Limb (tissue), 2 donors: ENCODE measurements at regions not wholly inside any gene's neighbourhood (a gene's known extent, or its start where the extent isn't known, plus 50 kb on each side); places are given as distances from the start of the nearest gene placed in this dataset.

Source experiments
- DNase-seq, 2 donors: peaks; one replicate each; pipeline ENCODE4 v3.0.0-alpha.2; 2016; ENCODE audit errors: extremely low spot score in 2 of 2

DNA sequence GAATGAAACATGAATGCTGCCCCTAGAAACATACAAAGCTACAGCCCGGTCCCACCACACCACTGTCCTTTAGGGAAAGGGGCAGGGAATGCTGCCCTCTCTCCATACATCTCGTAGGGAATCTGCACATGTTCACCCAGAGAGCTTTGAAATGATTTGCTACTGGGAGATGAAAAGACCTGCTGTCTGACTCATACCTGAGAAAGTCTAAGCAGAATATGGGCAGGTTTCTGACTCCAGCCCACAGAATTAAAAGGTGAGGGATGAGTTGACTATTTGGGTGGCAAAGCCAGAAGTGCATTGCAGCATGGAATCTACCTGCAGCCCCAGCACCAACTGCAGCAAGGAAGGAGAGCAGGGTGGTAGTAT lies 297.9 kb downstream of the TLE1 start:
- no peak for DNase-seq

DNA sequence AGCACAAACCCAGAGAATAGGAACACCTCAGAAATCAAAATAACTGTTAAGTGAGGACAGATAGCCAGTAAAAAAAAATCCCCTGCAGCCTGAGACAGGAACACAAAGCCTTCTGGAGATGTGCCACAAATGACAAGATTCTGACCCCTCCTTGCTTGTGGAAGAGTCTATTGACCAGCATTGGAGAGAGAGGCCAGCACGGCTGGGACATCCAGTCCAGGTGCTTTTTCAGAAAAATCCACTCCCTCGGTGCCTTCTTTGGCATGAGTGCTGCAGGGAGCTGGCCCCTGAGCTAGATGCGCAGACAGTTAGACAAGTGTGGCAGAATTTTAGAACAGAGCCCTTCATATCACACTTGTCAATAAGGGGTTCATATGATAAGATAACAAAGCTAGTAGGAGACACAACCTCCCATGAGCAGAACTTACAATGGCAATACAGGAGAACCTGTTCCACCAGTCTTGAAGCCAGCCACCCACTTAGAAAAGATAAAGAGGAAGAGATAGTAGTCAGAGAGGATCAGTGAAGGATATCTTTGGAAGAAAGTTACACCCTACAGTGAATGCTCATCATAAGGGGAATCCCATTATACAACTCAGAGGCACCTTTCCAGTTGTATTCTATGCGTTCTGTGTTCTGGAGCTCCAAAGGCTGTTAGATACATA lies 298.4 kb downstream of the TLE1 start:
- no peak for DNase-seq

DNA sequence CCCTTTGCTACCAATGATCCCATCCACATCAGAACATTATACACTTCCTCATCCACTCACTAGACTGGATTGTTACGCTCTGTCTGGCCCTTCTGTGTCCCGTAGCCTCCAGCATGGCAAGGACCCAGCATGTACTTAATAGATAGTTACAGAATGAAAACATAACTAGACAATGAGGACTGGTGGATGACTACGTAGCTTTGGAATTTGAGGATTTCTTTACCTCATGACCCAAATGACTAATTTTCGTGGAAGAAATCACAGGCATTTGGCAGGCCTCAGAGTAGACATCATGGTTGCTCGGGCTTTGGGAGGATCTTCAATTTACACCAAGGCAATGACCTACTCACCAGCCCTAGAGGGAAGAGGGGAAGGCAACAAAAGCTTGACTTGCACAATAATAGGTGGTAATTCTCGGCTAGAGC lies 299.8 kb downstream of the TLE1 start:
- peak in 1 of 2 donors; percentile 20 for DNase-seq

DNA sequence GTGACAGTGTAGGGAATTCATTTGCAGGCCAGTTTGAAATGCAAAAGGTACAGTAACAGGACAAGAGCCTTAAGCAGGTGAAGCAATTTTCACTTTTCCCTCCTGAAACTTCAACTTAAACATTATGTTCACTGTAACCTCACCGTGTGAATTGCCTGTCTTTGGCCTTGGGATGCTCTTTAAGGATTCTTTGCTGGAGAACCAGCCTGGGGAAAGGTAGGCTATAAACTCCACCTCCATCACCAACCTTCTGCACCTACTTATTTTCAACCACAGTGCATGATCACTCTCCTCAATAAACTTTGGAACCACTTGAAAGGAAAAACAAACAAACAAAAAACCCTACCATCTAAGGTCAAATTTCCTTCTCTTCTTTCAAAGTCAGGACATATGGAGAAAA lies 300.5 kb downstream of the TLE1 start:
- no peak for DNase-seq

DNA sequence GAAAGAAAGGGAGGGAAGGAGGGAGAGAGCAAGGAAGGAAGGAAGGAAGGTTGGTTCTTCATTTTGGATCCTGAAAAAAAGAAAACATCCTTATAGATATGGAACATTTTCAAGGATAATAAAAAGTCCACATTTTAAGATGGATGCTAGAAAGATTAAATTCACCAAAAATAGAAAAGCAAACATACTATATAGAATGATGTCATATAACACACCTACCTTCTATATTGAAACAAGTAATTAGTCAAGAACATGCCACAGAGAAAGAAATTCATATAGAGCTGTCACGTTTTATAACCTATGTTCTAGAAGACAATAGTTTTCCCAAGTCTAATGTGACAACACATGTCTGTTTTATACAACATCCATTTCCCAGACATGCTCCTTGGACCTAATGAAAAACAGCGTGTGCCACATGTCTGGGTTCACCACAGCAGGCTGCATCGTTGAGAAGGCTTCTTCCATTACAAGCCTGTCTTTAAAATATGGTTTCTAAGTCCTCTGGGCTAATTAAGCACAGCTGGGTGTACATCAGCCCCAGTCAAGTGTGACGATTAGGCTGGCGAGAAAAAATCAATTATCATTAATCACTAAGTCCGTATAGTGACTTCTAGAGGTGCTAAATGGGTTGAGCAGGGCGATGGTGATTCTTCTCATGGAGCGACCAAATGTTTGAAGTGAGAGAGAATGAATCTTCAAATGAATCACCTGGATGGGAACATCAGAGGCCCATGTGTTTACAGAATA lies 301.8 kb downstream of the TLE1 start:
- DNase-seq, result no peak

GRCh38 chr9:81384911-81385310 lies 304.4 kb downstream of the TLE1 start:
- no peak for DNase-seq

DNA sequence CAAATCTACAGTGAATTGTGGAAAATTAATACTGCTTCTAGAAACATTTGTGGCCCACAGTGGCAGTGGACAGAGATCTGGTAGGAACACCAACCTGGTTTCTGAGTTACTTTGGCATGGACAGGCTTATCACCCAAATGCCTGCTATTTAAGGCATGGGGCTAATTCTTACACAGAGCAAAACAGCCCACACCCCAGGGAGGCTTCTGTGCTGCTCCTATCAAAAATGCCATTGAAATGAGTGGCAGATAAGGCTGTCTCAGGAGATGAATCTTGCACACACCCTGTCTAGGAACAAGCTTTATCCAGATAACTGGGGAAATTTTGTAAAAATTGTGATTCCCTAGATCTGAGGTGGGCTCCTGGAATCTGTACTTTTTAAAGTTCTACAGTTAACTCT lies 307.1 kb downstream of the TLE1 start:
- no peak for DNase-seq

DNA sequence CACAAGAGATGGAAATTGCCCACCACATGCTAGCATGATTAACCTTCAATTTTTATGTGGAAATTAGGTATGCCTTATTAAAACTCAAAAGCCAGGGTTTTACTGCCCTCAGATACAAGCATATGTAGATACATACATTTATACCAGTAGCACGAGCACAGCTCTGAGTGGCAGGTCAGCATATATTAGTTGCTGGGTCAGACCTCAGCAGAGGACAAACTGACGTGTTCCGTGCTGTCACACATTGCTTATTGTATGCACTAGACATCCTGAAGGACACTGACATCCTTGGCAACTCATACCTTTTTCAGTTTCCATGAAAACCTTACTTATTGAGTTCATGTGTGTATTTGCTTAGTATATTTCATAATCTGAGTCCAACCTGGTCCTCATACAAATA lies 307.7 kb downstream of the TLE1 start:
- DNase-seq, result no peak

GRCh38 chr9:81380504-81381359 lies 308.6 kb downstream of the TLE1 start:
- DNase-seq, result no peak

- DNase-seq, result no peak
Observed at GRCh38 chr9:81379655-81380054, 309.7 kb downstream of the TLE1 start.

DNA sequence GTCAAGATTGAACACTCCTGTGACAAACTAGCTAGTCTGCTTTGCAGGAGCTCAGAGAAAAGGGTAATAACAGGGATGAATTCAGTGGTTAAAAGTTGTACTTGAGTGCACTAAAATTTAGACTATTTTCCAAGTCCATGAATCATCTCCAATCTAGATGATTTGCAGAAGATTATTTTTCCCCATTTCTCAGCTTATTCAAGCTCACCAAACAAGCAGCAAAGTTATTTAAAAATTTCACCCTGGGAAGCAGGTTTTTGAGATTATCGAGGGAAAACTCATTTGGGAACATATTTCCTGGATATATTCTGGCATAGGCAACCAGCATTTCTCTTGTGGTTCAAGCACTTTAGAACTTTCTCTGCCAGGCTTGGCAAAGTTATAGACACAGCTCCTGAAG lies 311.4 kb downstream of the TLE1 start:
- DNase-seq, result no peak

- DNase-seq, result no peak
Observed at GRCh38 chr9:81377320-81377719, 312.0 kb downstream of the TLE1 start.

DNA sequence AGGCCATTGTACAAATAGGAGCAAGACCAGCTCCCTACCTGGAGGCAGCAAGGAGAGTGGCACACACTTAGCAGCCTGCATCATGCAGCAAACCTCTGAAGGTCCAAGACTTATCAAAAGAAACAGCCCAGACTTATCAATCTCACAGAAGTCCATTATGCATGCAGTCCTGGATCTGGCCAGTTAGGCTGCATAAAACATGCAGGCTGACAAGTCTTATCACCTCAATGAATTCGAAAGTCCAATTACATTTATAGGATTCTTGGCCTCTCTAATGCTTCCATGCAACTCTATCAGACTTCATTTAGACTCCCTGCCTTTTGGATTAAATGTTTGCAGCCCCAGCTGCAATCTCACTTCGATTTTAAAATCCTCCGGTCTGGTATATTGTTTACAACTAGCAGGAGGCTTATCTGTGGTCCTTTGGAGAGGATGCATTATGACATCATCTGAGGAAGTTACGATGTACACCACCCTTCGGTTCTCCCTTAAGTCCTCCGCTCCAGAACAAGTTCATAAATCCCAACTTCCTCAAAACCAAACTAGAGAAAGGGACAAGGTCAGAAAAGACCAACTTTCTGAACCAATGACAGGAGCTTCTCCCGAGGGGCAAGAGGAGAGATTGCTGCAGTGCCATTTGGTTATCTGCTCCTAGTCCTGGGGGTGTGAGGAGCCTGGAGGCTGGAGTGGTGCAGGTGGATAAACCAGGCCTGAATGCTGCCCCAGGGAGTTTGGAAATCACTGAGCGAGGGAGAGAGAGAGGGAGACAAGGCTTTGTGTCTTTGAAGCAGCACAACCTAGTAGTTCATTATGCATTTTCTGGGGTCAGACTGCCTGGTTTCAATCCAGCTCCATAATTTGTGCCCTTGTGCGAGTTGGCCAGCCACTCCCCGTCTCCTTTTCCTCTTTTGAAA lies 313.9 kb downstream of the TLE1 start:
- DNase-seq, result no peak

GRCh38 chr9:81374459-81375186 lies 314.7 kb downstream of the TLE1 start:
- no peak for DNase-seq

- DNase-seq, result no peak
Observed at GRCh38 chr9:81373294-81373693, 316.1 kb downstream of the TLE1 start.

DNA sequence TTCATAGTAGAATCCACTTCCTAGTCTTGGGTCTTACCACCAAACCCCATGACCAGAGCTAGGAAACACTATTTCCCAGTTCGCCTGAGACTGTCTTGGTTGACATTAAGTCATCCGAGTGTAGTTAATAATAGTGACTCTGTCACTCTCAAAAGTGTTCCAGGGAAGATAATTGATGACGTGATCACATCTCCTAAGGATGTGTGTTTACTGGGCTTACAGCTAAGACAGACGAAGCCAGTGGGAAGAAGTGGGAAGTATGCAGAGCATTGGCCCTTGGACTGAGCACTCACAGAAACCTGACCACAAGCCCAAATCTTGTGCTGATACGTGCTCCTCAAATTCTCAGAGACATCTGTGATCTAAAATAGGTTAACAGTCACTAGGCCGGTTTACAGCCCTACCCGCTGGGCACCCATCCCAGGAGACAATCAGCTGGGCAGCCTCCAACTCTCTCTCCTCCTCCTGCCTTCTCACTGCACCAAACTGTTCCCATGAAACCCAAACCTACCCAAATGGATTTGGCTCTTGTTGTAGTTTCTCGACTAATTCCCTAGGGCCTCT lies 316.6 kb downstream of the TLE1 start:
- no peak for DNase-seq

DNA sequence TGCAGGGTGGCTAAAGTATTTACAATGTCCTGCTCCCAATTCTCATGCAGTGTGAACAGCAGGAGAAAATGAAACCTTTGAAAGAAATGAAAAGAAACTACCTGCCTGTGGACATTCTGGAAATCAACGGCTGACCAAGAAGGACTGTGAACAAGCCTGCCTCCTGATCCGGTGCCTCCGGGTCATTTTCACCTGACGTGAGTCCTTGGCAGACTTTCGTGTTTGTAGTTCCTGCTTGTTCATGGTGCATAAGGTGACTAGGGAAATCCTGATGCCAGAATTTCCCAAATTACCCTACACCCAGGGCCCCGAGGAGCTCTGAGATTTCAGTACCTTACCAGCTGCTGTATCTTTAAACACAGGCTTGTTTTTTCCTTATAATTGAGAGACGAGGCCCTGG lies 317.5 kb downstream of the TLE1 start:
- no peak for DNase-seq

GRCh38 chr9:81370650-81371049 lies 318.7 kb downstream of the TLE1 start:
- no peak for DNase-seq

DNA sequence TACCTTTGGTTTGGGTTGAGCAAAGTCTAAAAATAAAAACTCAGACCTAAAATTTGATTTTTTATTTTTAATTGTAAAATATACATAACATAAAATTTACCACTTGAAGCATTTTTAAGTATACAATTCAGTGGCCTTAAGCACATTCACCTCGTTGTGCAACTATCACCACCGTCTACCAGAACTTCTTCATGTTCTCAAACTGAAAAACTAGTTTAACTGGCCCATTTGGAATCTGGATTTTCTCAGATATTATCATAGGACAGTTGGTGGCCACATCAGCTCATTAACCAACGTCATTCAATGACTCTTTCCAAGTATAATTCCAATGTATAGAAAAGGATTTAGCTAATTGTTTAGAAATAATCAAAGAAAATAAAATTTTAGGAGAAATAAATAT lies 319.3 kb downstream of the TLE1 start:
- no peak for DNase-seq

- no peak for DNase-seq
Observed at GRCh38 chr9:81369121-81369520, 320.2 kb downstream of the TLE1 start.
